Transverse colon (tissue), 4 donors: ENCODE measurements at regions not wholly inside any gene's neighbourhood (a gene's known extent, or its start where the extent isn't known, plus 50 kb on each side); places are given as distances from the start of the nearest gene placed in this dataset.

Experiments used
- DNase-seq: peaks from one replicate; pipeline ENCODE4 v3.0.0-alpha.2; 2019
- H3K27ac ChIP-seq, 4 donors: fragments of 200-600 bp; sonication (generic); 2 replicates each; pipeline ENCODE4 v1.5.1; 2016 to 2018; ENCODE audit warnings: inconsistent platforms in 4 of 4
- H3K27me3 ChIP-seq: fragments of 200-600 bp; sonication (generic); 2 replicates; pipeline ENCODE4 v1.5.1; 2017; ENCODE audit warnings: inconsistent platforms
- H3K36me3 ChIP-seq, 4 donors: fragments of 200-600 bp; sonication (generic); 2 replicates each; pipeline ENCODE4 v1.5.1; 2017 to 2019; ENCODE audit warnings: inconsistent platforms in 4 of 4
- H3K4me1 ChIP-seq, 4 donors: fragments of 200-600 bp; sonication (generic); 2 replicates each; pipeline ENCODE4 v1.5.1; 2017 to 2020; ENCODE audit warnings: inconsistent platforms in 4 of 4
- H3K4me3 ChIP-seq, 4 donors: fragments of 200-600 bp; sonication (generic); 1 replicate in 1 of 4; 2 replicates in 3 of 4; pipeline versions ENCODE4 v1.5.1 to v1.6.1; 2017 to 2019; ENCODE audit warnings: inconsistent platforms in 4 of 4
- H3K9me3 ChIP-seq, 2 donors: fragments of 200-600 bp; sonication (generic); 2 replicates each; pipeline ENCODE4 v1.5.1; 2017 to 2019; ENCODE audit warnings: inconsistent platforms in 2 of 2
- CTCF ChIP-seq, 5 experiments: fragments of 200-600 bp in 3 of 5; fragments of 450-650 bp in 2 of 5; sonication (generic) in 3 of 5; IDR thresholded peaks; 1 replicate in 2 of 5; 2 replicates in 3 of 5; pipeline ENCODE4 v1.5.1; 2016 to 2017; ENCODE audit warnings: antibody characterized with exemption in 5 of 5, inconsistent platforms in 3 of 5, mild to moderate bottlenecking in 2 of 5, moderate library complexity in 1 of 5
- EP300 ChIP-seq: sonication (generic); formaldehyde crosslinking; IDR thresholded peaks from one replicate; pipeline ENCODE4 v1.6.1; 2017; ENCODE audit warnings: antibody characterized with exemption, low read depth
- POLR2A ChIP-seq: fragments of 450-650 bp; IDR thresholded peaks from one replicate; pipeline ENCODE4 v1.6.1; 2016; ENCODE audit warnings: antibody characterized with exemption, mild to moderate bottlenecking, moderate library complexity
- POLR2AphosphoS5 ChIP-seq, 3 donors: sonication (generic); formaldehyde crosslinking; IDR thresholded peaks; one replicate each; pipeline ENCODE4 v1.6.1; 2016; ENCODE audit warnings: antibody characterized with exemption in 3 of 3
- WGBS, 2 donors: methylation state at CpG; one replicate each; pipeline ENCODE4 v1.1.5; 2018; ENCODE audit warnings: low coverage in 1 of 2; 5-methylcytosine and 5-hydroxymethylcytosine counted together
- in situ Hi-C, 4 donors: fragments of 200-750 bp; cut with MboI; loops; one replicate each; pipeline versions ENCODE4 v1.15.0 to v1.15.1; 2017; ENCODE audit warnings: low sequenced_read_pairs in 3 of 4, low pct_ligation_motif_present in 1 of 4, low pct_unique_long_range_greater_than_20kb in 1 of 4
- intact Hi-C: fragments of 100-400 bp; cut with DNase I; formaldehyde crosslinking; loops from one replicate; pipeline ENCODE4 v1.15.1; 2023; ENCODE audit warnings: low total_unique reads

GRCh38 chr19:31140717-31141116 is 208.5 kb downstream of the TSHZ3 start:
- 60 to 69% methylated on average over 1 to 6 of the region's 6 CpGs for WGBS, 2 donors
- no peaks in the 10 kb centered on the region for H3K36me3 ChIP-seq
- no peak for DNase-seq
- intact Hi-C loops (no loop called here), in situ Hi-C loops (no loop called here)
- no peak overlapping the region for H3K27ac ChIP-seq
- no peaks in the 10 kb centered on the region for H3K4me1 ChIP-seq
- TF ChIP-seq EP300 = no peak
- TF ChIP-seq POLR2AphosphoS5 (IDR thresholded peaks at IDR 0.05) = no peak
- TF ChIP-seq CTCF (IDR thresholded peaks at IDR 0.05) = no peak
- TF ChIP-seq POLR2A = no peak
- H3K4me3 ChIP-seq = no peak overlapping the region
- no peaks in the 10 kb centered on the region for H3K27me3 ChIP-seq
- H3K9me3 ChIP-seq = no peaks in the 10 kb centered on the region

- Histone ChIP-seq H3K4me1 (no peaks in the 10 kb centered on the region), H3K27me3 (no peaks in the 10 kb centered on the region), H3K27ac (no peak overlapping the region), H3K36me3 (no peaks in the 10 kb centered on the region), H3K9me3 (no peaks in the 10 kb centered on the region), H3K4me3 (no peak overlapping the region)
- in situ Hi-C loops = no loop called here
- no peak for TF ChIP-seq POLR2AphosphoS5 (IDR thresholded peaks at IDR 0.05)
- no peak for TF ChIP-seq POLR2A
- TF ChIP-seq EP300 = no peak
- TF ChIP-seq CTCF (IDR thresholded peaks at IDR 0.05) = no peak
- WGBS, 2 donors = 78 to 85% methylated on average over 8 to 9 of the region's 9 CpGs
- intact Hi-C loops = no loop called here
- DNase-seq = no peak
Measured at GRCh38 chr19:31139871-31140505, 209.2 kb downstream of the TSHZ3 start.

GRCh38 chr19:31138077-31138476 is 211.2 kb downstream of the TSHZ3 start:
- WGBS, 2 donors = 62% methylated on average over 1 of the region's 1 CpG; no CpG with 5 or more reads in 1 of the 2 donors

GRCh38 chr19:31135841-31136240 is 213.4 kb downstream of the TSHZ3 start:
- no peak overlapping the region for H3K27ac ChIP-seq
- H3K36me3 ChIP-seq = no peaks in the 10 kb centered on the region
- TF ChIP-seq CTCF (IDR thresholded peaks at IDR 0.05) (no peak), POLR2A (no peak), EP300 (no peak), POLR2AphosphoS5 (IDR thresholded peaks at IDR 0.05) (no peak)
- H3K4me3 ChIP-seq = no peak overlapping the region
- intact Hi-C loops (no loop called here), in situ Hi-C loops (no loop called here)
- H3K27me3 ChIP-seq = no peaks in the 10 kb centered on the region
- peaks cover 0 to 9% (median 3%) of the 10 kb centered on the region in 4 donors for H3K4me1 ChIP-seq
- 61 to 70% methylated on average over 2 of the region's 2 CpGs for WGBS, 2 donors
- DNase-seq = no peak
- H3K9me3 ChIP-seq = no peaks in the 10 kb centered on the region

More at GRCh38 chr19:31138077-31138476, 211.2 kb downstream of the TSHZ3 start:
- peak; percentile 26 for DNase-seq
- Histone ChIP-seq H3K9me3 (no peaks in the 10 kb centered on the region), H3K27ac (no peak overlapping the region), H3K4me3 (no peak overlapping the region), H3K36me3 (no peaks in the 10 kb centered on the region), H3K27me3 (no peaks in the 10 kb centered on the region), H3K4me1 (peaks cover 0 to under 1% (median 0%) of the 10 kb centered on the region in 4 donors)
- intact Hi-C loops = no loop called here
- in situ Hi-C loops = no loop called here
- TF ChIP-seq POLR2AphosphoS5 (IDR thresholded peaks at IDR 0.05) (no peak), POLR2A (no peak), EP300 (no peak), CTCF (IDR thresholded peaks at IDR 0.05) (no peak)
